Adipocyte (in vitro differentiated cells): ENCODE measurements at regions not wholly inside any gene's neighbourhood (a gene's known extent, or its start where the extent isn't known, plus 50 kb on each side); places are given as distances from the start of the nearest gene placed in this dataset.
A peak's percentile ranks its signal among the peaks of the same experiment; 100 is the strongest.
"Not testable (repeated sequence)": the region's sequence is repeated elsewhere in the genome, so short reads cannot be mapped to it uniquely, and the experiment has no call there.

Source experiments
- DNase-seq: peaks from one replicate; pipeline ENCODE4 v3.0.0-alpha.2; 2015; ENCODE audit warnings: low read depth
- H3K27me3 ChIP-seq: replicated peaks from 2 replicates; pipeline ENCODE4 v1.7.0; 2013; ENCODE audit warnings: mild to moderate bottlenecking, low read length, moderate library complexity; ENCODE audit not compliant: control insufficient read depth, insufficient read depth
- H3K36me3 ChIP-seq: 2 replicates; pipeline ENCODE4 v1.7.0; 2013; ENCODE audit warnings: low read length, mild to moderate bottlenecking, moderate library complexity; ENCODE audit not compliant: control insufficient read depth, insufficient read depth, severe bottlenecking
- H3K4me1 ChIP-seq: 2 replicates; pipeline ENCODE4 v1.7.0; 2013; ENCODE audit warnings: mild to moderate bottlenecking, low read length, moderate library complexity; ENCODE audit not compliant: control insufficient read depth, insufficient read depth
- H3K4me3 ChIP-seq: 2 replicates; pipeline ENCODE4 v1.7.0; 2013; ENCODE audit warnings: mild to moderate bottlenecking, low read length, moderate library complexity
- H3K9ac ChIP-seq: 2 replicates; pipeline ENCODE4 v1.7.0; 2013; ENCODE audit warnings: mild to moderate bottlenecking, low read length, moderate library complexity
- H3K9me3 ChIP-seq: 2 replicates; pipeline ENCODE4 v1.7.0; 2013; ENCODE audit warnings: mild to moderate bottlenecking, low read length, moderate library complexity; ENCODE audit not compliant: control insufficient read depth

- DNase-seq = peak; percentile 10
These were observed 144.8 kb downstream of the SEPTIN7 start for GRCh38 chr7:35945621-35946020.

GRCh38 chr7:35955735-35956134, 154.9 kb downstream of the SEPTIN7 start:
- not testable (repeated sequence) for DNase-seq

More at GRCh38 chr7:35945621-35946020, 144.8 kb downstream of the SEPTIN7 start:
- H3K4me3 ChIP-seq, H3K9me3 ChIP-seq, H3K27me3 ChIP-seq, H3K4me1 ChIP-seq, H3K36me3 ChIP-seq, H3K9ac ChIP-seq: not testable (repeated sequence)

GRCh38 chr7:35956988-35957387, 156.1 kb downstream of the SEPTIN7 start:
- H3K36me3 ChIP-seq = not testable (repeated sequence)

More at GRCh38 chr7:35955735-35956134, 154.9 kb downstream of the SEPTIN7 start:
- not testable (repeated sequence) for H3K36me3 ChIP-seq, H3K4me1 ChIP-seq, H3K27me3 ChIP-seq, H3K9me3 ChIP-seq, H3K4me3 ChIP-seq, H3K9ac ChIP-seq

GRCh38 chr7:35961260-35961659, 160.4 kb downstream of the SEPTIN7 start:
- H3K36me3 ChIP-seq, H3K4me1 ChIP-seq, H3K9me3 ChIP-seq, H3K27me3 ChIP-seq, DNase-seq, H3K9ac ChIP-seq, H3K4me3 ChIP-seq: not testable (repeated sequence)

More at GRCh38 chr7:35956988-35957387, 156.1 kb downstream of the SEPTIN7 start:
- not testable (repeated sequence) for H3K4me3 ChIP-seq, H3K4me1 ChIP-seq, H3K27me3 ChIP-seq, DNase-seq, H3K9me3 ChIP-seq, H3K9ac ChIP-seq

GRCh38 chr7:35962607-35963006, 161.8 kb downstream of the SEPTIN7 start:
- H3K4me1 ChIP-seq, H3K36me3 ChIP-seq, H3K4me3 ChIP-seq, H3K9me3 ChIP-seq, H3K9ac ChIP-seq, H3K27me3 ChIP-seq, DNase-seq: not testable (repeated sequence)

- Histone ChIP-seq H3K27me3 (no peaks in the 10 kb centered on the region), H3K9me3 (no peaks in the 10 kb centered on the region), H3K9ac (no peak overlapping the region), H3K4me3 (no peak overlapping the region), H3K4me1 (peaks cover 3% of the 10 kb centered on the region), H3K36me3 (no peaks in the 10 kb centered on the region)
- DNase-seq = no peak
These were observed 166.7 kb downstream of the SEPTIN7 start for GRCh38 chr7:35967366-35968139.

GRCh38 chr7:35968140-35968940, 167.5 kb downstream of the SEPTIN7 start:
- no peak for DNase-seq
- Histone ChIP-seq H3K9me3 (no peaks in the 10 kb centered on the region), H3K4me1 (peaks cover 3% of the 10 kb centered on the region), H3K4me3 (no peak overlapping the region), H3K36me3 (no peaks in the 10 kb centered on the region), H3K9ac (no peak overlapping the region), H3K27me3 (no peaks in the 10 kb centered on the region)

GRCh38 chr7:35969066-35969465, 168.2 kb downstream of the SEPTIN7 start:
- Histone ChIP-seq H3K9me3 (no peaks in the 10 kb centered on the region), H3K36me3 (no peaks in the 10 kb centered on the region), H3K9ac (no peak overlapping the region), H3K27me3 (no peaks in the 10 kb centered on the region), H3K4me1 (peaks cover 3% of the 10 kb centered on the region), H3K4me3 (no peak overlapping the region)
- peak; percentile 35 for DNase-seq

- no peaks in the 10 kb centered on the region for H3K36me3 ChIP-seq
- peaks cover 3% of the 10 kb centered on the region for H3K4me1 ChIP-seq
- H3K9me3 ChIP-seq = no peaks in the 10 kb centered on the region
- no peak for DNase-seq
- no peak overlapping the region for H3K9ac ChIP-seq
- H3K4me3 ChIP-seq = no peak overlapping the region
- no peaks in the 10 kb centered on the region for H3K27me3 ChIP-seq
These were observed 169.6 kb downstream of the SEPTIN7 start for GRCh38 chr7:35970458-35970857.

- H3K4me3 ChIP-seq = peak overlapping the region; percentile 56
- no peaks in the 10 kb centered on the region for H3K36me3 ChIP-seq
- no peaks in the 10 kb centered on the region for H3K9me3 ChIP-seq
- peak overlapping the region; percentile 25 for H3K9ac ChIP-seq
- DNase-seq = no peak
- H3K27me3 ChIP-seq = no peaks in the 10 kb centered on the region
- peaks cover 3% of the 10 kb centered on the region for H3K4me1 ChIP-seq
These were observed 170.5 kb downstream of the SEPTIN7 start for GRCh38 chr7:35971133-35971891.

- Histone ChIP-seq H3K4me1 (peaks cover 10% of the 10 kb centered on the region), H3K9ac (no peak overlapping the region), H3K27me3 (no peaks in the 10 kb centered on the region), H3K36me3 (no peaks in the 10 kb centered on the region), H3K9me3 (no peaks in the 10 kb centered on the region), H3K4me3 (no peak overlapping the region)
- DNase-seq = peak; percentile 87
These were observed 175.1 kb downstream of the SEPTIN7 start for GRCh38 chr7:35975851-35976454.
